A673 (cell line): ENCODE measurements at regions not wholly inside any gene's neighbourhood (a gene's known extent, or its start where the extent isn't known, plus 50 kb on each side); places are given as distances from the start of the nearest gene placed in this dataset.

ENCODE experiments used
- BruUV-seq: library from RNA; stranded (reverse); fragments of 400-500 nt; replicated peaks from 2 replicates; lab custom pipeline; 2021; lab: Mats Ljungman, UMichigan
- CTCF ChIA-PET: fragments of 300-600 bp; sonication (Branson Sonifier 250); formaldehyde crosslinking; loops from one replicate; lab custom pipeline; 2022; ENCODE audit warnings: antibody characterized with exemption; lab: Charles Lee
- POLR2A ChIA-PET: fragments of 300-600 bp; sonication (Branson Sonifier 250); formaldehyde crosslinking; loops from one replicate; lab custom pipeline; 2022; ENCODE audit warnings: antibody characterized with exemption; ENCODE audit not compliant: low non-redundant PET; lab: Charles Lee
- DNase-seq: peaks from one replicate; pipeline ENCODE4 v3.0.0-alpha.2; 2015; ENCODE audit warnings: low spot score
- H3K27ac ChIP-seq: fragments of 200-600 bp; sonication (generic); 2 replicates; pipeline ENCODE4 v1.5.1; 2016; ENCODE audit warnings: mixed run types, low read depth, mild to moderate bottlenecking, mixed read lengths, antibody characterized with exemption, low read length; ENCODE audit not compliant: poor library complexity, severe bottlenecking
- H3K27me3 ChIP-seq: fragments of 200-600 bp; sonication (generic); replicated peaks from 2 replicates; pipeline ENCODE4 v1.6.1; 2017; ENCODE audit warnings: mixed run types, low read depth, mild to moderate bottlenecking, mixed read lengths, antibody characterized with exemption, low read length; ENCODE audit not compliant: insufficient read depth, poor library complexity
- H3K36me3 ChIP-seq: fragments of 200-600 bp; sonication (generic); 2 replicates; pipeline ENCODE4 v1.6.1; 2016; ENCODE audit warnings: mixed run types, mild to moderate bottlenecking, mixed read lengths, antibody characterized with exemption, low read length; ENCODE audit not compliant: insufficient read depth, poor library complexity, severe bottlenecking
- H3K4me1 ChIP-seq: fragments of 200-600 bp; sonication (generic); 2 replicates; pipeline ENCODE4 v1.6.1; 2017; ENCODE audit warnings: mixed run types, mild to moderate bottlenecking, mixed read lengths, antibody characterized with exemption, low read length; ENCODE audit not compliant: insufficient read depth, poor library complexity, severe bottlenecking
- H3K4me3 ChIP-seq: fragments of 200-600 bp; sonication (generic); 2 replicates; pipeline ENCODE4 v1.5.1; 2016; ENCODE audit warnings: low read depth, mixed run types, mild to moderate bottlenecking, mixed read lengths, low read length; ENCODE audit not compliant: poor library complexity, severe bottlenecking
- H3K9me3 ChIP-seq: fragments of 200-600 bp; sonication (generic); 2 replicates; pipeline ENCODE4 v1.6.1; 2016; ENCODE audit warnings: mixed run types, low read depth, mild to moderate bottlenecking, mixed read lengths, antibody characterized with exemption, low read length; ENCODE audit not compliant: poor library complexity, severe bottlenecking
- EZH2 ChIP-seq: fragments of 200-600 bp; sonication (generic); IDR thresholded peaks from 2 replicates; pipeline ENCODE4 v1.6.1; 2017; ENCODE audit warnings: borderline replicate concordance, low read depth, mild to moderate bottlenecking, mixed read lengths, antibody characterized with exemption, low read length; ENCODE audit not compliant: poor library complexity, severe bottlenecking
- intact Hi-C: fragments of 100-400 bp; cut with micrococcal nuclease; formaldehyde crosslinking; loops from one replicate; pipeline ENCODE4 v1.10.0; 2022; ENCODE audit not compliant: unreplicated experiment
- TF ChIP-seq, protein P1 (sequence below): fragments of 300-800, 200-600 bp; sonication (generic); conservative IDR thresholded peaks from 2 replicates; pipeline ENCODE4 v1.5.1; 2017; ENCODE audit warnings: low read depth, mild to moderate bottlenecking, antibody characterized with exemption, low read length, moderate library complexity, mixed read lengths

DNA sequence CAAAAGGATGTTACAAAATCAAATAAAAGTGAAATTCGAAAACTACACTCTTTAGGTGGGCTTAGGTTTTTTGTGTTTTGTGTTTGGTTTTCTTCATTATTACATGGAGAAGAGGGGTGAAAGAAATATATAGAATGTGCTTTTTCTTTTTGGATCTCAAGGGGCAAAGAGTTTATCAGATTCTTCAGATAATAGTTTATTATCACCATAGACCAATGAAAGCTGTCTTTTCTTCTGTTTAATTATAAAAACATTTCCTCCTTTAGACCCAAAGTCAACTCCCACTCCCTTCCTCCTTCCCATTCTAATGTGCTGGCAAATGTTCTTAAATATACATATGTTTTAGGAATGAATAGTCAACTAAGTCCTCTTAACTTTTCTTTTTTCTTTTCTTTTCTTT lies 167.6 kb downstream of the AKR1D1 start:
- Histone ChIP-seq H3K27ac (no peak overlapping the region), H3K27me3 (no peaks in the 10 kb centered on the region), H3K36me3 (no peaks in the 10 kb centered on the region), H3K4me3 (no peak overlapping the region), H3K4me1 (no peaks in the 10 kb centered on the region), H3K9me3 (no peaks in the 10 kb centered on the region)
- POLR2A ChIA-PET, result interaction anchor here (0.6 kb wide), 1 partner anchor 218 kb away, joined by 18 read pairs; no protein-coding TSS in a partner anchor
- intact Hi-C loops, result no loop called here
- TF ChIP-seq, protein P1, sequence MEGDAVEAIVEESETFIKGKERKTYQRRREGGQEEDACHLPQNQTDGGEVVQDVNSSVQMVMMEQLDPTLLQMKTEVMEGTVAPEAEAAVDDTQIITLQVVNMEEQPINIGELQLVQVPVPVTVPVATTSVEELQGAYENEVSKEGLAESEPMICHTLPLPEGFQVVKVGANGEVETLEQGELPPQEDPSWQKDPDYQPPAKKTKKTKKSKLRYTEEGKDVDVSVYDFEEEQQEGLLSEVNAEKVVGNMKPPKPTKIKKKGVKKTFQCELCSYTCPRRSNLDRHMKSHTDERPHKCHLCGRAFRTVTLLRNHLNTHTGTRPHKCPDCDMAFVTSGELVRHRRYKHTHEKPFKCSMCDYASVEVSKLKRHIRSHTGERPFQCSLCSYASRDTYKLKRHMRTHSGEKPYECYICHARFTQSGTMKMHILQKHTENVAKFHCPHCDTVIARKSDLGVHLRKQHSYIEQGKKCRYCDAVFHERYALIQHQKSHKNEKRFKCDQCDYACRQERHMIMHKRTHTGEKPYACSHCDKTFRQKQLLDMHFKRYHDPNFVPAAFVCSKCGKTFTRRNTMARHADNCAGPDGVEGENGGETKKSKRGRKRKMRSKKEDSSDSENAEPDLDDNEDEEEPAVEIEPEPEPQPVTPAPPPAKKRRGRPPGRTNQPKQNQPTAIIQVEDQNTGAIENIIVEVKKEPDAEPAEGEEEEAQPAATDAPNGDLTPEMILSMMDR, result no peak
- no peak for TF ChIP-seq EZH2
- CTCF ChIA-PET, result no interaction called here
- DNase-seq, result no peak
- BruUV-seq, result no TSS peak

DNA sequence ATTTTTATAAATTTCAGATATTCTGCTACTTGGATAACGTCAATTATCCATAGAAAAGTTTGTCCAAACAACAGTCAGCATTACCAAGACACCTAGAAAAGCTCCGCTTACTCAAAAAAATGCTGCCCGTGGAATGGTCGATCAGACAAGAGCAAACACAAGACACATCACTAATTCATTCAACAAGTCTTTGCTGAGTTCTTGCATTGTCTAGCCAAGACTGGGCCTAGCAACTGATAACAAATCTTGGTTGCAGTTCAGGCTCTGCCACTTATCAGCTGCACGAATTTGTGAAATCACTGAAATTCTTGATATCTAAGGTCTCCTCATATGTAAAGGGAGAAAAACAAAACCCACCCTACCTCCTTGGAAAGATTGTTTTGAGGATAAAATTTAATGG lies 168.3 kb downstream of the AKR1D1 start:
- Histone ChIP-seq H3K4me3 (no peak overlapping the region), H3K36me3 (no peaks in the 10 kb centered on the region), H3K27ac (no peak overlapping the region), H3K9me3 (no peaks in the 10 kb centered on the region), H3K27me3 (no peaks in the 10 kb centered on the region), H3K4me1 (no peaks in the 10 kb centered on the region)
- ChIA-PET CTCF (no interaction called here), POLR2A (no interaction called here)
- no peak for TF ChIP-seq EZH2
- TF ChIP-seq, protein P1, result no peak
- no peak for DNase-seq
- BruUV-seq, result no TSS peak
- intact Hi-C loops, result no loop called here

DNA sequence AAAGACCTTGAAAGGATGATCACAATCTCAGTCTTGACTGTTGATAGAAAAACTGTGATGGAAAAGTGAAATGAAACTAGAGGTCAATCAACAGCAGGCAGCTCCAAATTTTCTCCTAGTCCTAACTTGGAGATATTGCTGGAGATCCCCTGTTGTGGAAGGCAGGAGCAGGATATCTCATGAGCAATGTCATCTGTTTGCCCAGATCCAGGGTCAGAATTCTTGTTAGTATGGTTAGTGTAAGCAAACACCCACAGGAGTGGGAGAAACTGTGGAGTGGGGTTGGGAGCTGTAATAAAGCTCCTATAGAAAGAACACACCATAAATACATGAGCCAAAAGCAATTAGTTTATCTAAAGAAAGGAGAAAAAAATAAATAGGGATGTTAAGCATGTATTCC lies 169.0 kb downstream of the AKR1D1 start:
- CTCF ChIA-PET, result no interaction called here
- Histone ChIP-seq H3K36me3 (no peaks in the 10 kb centered on the region), H3K4me3 (no peak overlapping the region), H3K9me3 (no peaks in the 10 kb centered on the region), H3K27ac (no peak overlapping the region), H3K4me1 (no peaks in the 10 kb centered on the region), H3K27me3 (no peaks in the 10 kb centered on the region)
- TF ChIP-seq EZH2, result no peak
- TF ChIP-seq, protein P1, result no peak
- POLR2A ChIA-PET, result no interaction called here
- BruUV-seq, result no TSS peak
- intact Hi-C loops, result no loop called here
- DNase-seq, result no peak
